ENCODE measurements at regions not wholly inside any gene's neighbourhood (a gene's known extent, or its start where the extent isn't known, plus 50 kb on each side); places are given as distances from the start of the nearest gene placed in this dataset.

DNA sequence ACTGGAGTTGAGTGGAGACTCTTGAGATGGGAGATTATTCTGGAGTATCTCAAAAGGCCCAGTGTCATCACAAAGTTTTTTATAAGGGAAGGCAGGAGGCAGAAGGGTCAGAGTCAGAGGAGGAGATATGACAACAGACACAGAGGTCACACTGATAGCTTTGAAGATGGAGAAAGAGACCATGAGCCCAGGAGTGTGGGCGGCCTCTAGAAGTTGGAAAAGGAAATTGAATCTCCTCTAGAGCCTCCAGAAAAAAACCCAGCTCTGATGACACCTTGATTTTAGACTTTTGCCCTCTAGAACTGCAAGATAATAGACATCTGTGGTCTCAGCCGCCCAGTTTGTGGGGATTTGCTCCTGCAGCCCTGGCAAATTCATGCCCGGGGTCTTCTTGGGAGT is 64.8 kb upstream of the SPTLC1 start:
- no peaks in the 10 kb centered on the region for H3K36me3 Mint-ChIP-seq (ENCODE audit: low read depth)
- no peak overlapping the region for H3K4me3 Mint-ChIP-seq (ENCODE audit: unreplicated experiment)
- H3K27me3 Mint-ChIP-seq (ENCODE audit: low read depth) = no peaks in the 10 kb centered on the region
- H3K4me1 Mint-ChIP-seq (ENCODE audit: low read depth) = peaks cover 16% of the 10 kb centered on the region
- TF ChIP-seq, protein P1, sequence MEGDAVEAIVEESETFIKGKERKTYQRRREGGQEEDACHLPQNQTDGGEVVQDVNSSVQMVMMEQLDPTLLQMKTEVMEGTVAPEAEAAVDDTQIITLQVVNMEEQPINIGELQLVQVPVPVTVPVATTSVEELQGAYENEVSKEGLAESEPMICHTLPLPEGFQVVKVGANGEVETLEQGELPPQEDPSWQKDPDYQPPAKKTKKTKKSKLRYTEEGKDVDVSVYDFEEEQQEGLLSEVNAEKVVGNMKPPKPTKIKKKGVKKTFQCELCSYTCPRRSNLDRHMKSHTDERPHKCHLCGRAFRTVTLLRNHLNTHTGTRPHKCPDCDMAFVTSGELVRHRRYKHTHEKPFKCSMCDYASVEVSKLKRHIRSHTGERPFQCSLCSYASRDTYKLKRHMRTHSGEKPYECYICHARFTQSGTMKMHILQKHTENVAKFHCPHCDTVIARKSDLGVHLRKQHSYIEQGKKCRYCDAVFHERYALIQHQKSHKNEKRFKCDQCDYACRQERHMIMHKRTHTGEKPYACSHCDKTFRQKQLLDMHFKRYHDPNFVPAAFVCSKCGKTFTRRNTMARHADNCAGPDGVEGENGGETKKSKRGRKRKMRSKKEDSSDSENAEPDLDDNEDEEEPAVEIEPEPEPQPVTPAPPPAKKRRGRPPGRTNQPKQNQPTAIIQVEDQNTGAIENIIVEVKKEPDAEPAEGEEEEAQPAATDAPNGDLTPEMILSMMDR (IDR thresholded peaks at IDR 0.05) = no peak
- peak overlapping the region; percentile 79 for H3K27ac Mint-ChIP-seq (ENCODE audit: unreplicated experiment)
- peaks cover 3% of the 10 kb centered on the region for H3K9me3 Mint-ChIP-seq (ENCODE audit: low read depth)
- DNase-seq (ENCODE audit: low spot score) = no peak

DNA sequence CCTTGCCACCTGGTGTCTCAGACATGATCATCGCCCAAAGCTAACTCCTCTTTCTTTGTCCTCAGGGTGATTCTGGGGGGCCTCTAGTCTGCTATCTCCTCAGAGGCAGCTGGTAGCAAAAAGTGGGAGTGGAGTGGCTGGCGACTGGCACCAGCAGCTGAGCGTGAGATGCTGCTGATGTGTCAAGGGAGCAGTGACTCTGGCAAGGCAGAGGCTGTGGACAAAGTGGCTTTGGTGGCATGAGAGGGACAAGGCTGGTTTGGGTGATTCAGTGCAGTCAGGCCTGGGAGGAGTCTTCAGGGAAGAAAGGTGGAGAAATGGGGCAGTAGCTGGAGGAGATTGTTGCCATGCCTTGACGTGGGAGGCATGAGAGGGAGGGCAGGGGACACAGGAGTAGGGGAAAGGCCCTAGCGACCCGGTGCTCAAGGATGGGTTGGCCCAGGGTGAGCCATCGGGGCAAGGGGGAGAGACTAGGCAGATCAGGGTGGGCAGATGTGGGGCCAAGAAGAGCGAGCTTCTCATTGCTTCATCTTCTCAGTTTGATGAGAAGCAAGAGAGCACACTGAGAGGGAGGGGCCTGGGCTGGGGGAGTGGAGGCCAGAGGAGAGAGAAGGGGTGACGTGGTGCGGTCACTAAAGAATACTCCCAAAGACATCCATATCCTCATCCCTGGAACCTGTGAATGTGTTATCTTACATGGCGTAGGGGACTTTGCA is 64.2 kb upstream of the SPTLC1 start:
- Mint-ChIP-seq H3K27me3 (ENCODE audit: low read depth) (no peaks in the 10 kb centered on the region), H3K36me3 (ENCODE audit: low read depth) (no peaks in the 10 kb centered on the region), H3K4me3 (ENCODE audit: unreplicated experiment) (no peak overlapping the region), H3K27ac (ENCODE audit: unreplicated experiment) (peak overlapping the region; percentile 79), H3K9me3 (ENCODE audit: low read depth) (peaks cover 3% of the 10 kb centered on the region), H3K4me1 (ENCODE audit: low read depth) (peaks cover 16% of the 10 kb centered on the region)
- DNase-seq (ENCODE audit: low spot score) = no peak
- TF ChIP-seq, protein P1 (IDR thresholded peaks at IDR 0.05) = no peak

DNA sequence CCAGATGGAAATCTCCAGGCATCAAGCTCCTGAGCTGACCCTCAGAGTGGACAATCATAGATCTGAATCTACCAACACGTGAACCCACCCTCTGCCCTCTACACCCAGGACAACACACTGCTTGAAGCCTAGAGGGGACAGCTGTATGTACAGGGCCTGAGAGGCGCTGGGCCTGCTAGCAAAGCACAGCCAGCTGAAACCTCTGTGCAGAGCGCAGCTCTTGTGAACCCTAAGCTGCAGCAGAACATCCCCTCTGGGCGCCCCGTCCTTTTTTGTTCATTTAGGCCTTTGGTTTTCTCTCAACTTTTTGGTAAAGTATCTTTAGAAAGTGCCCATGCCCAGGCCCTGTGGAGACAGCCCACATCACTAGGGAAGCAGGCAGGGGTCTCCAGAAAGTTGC is 62.4 kb upstream of the SPTLC1 start:
- DNase-seq (ENCODE audit: low spot score) = no peak
- H3K9me3 Mint-ChIP-seq (ENCODE audit: low read depth) = peaks cover 9% of the 10 kb centered on the region
- peaks cover 2% of the 10 kb centered on the region for H3K36me3 Mint-ChIP-seq (ENCODE audit: low read depth)
- H3K4me1 Mint-ChIP-seq (ENCODE audit: low read depth) = peaks cover 16% of the 10 kb centered on the region
- no peak overlapping the region for H3K4me3 Mint-ChIP-seq (ENCODE audit: unreplicated experiment)
- no peak overlapping the region for H3K27ac Mint-ChIP-seq (ENCODE audit: unreplicated experiment)
- TF ChIP-seq, protein P1 (IDR thresholded peaks at IDR 0.05) = no peak
- no peaks in the 10 kb centered on the region for H3K27me3 Mint-ChIP-seq (ENCODE audit: low read depth)

DNA sequence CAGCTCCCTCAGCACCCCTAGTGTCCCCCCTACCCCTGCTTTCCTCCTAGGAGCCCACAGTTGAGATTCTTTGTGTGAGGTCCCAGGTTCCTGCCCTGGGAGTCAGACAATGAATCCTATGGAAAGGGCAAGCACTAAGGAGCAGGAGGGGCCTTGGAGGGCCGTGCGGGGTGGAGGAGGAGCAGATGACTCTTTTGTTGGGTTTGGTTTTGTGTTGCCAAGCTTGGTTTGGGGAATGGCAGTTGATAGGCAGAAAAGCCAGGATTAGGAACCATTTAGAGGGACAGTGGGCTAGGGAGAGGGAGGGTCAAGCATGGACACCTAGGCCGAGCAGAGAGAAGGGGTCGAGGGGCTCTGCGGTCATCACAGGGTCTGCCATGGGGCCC is 61.6 kb upstream of the SPTLC1 start:
- TF ChIP-seq, protein P1 (IDR thresholded peaks at IDR 0.05) = no peak
- H3K36me3 Mint-ChIP-seq (ENCODE audit: low read depth) = peaks cover 2% of the 10 kb centered on the region
- peaks cover 16% of the 10 kb centered on the region for H3K4me1 Mint-ChIP-seq (ENCODE audit: low read depth)
- DNase-seq (ENCODE audit: low spot score) = no peak
- H3K9me3 Mint-ChIP-seq (ENCODE audit: low read depth) = peaks cover 9% of the 10 kb centered on the region
- H3K27ac Mint-ChIP-seq (ENCODE audit: unreplicated experiment) = no peak overlapping the region
- no peak overlapping the region for H3K4me3 Mint-ChIP-seq (ENCODE audit: unreplicated experiment)
- no peaks in the 10 kb centered on the region for H3K27me3 Mint-ChIP-seq (ENCODE audit: low read depth)

DNA sequence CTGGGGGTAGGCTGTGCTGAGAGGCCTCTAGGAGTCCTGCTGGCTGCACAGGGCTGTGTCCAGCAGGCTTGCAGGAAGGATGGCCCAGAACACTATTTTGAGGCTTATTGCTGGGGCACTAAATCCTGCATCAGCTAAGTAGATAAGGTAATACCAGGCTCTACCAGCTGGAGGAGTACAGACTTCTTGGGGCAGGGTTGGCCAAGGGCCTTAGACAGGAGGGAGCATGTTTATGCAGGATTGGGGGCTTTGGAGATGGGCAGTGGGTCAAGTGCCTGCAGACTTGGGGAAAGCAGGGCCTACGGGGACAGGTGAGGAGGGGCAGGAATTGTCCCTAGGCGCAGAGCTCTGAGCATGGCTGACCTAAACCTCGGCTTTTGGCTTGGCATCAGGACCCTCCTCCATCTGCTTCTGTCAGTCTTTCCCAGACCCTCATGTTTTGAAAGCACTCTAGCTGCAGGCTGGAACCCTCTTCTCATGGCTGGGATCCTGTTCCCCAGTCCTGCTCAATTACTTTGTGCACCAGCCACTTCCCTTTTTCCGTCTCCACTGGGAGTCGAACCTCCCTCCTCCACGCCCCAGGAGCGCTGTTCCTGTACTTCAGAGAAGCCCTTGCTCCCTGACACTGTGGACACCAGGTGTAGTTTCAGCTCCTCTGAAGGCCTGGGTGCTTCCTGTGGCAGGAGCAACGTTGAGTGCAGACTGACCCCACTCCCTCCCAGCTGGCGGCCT is 61.0 kb upstream of the SPTLC1 start:
- DNase-seq (ENCODE audit: low spot score) = no peak
- Mint-ChIP-seq H3K36me3 (ENCODE audit: low read depth) (peaks cover 2% of the 10 kb centered on the region), H3K27me3 (ENCODE audit: low read depth) (no peaks in the 10 kb centered on the region), H3K27ac (ENCODE audit: unreplicated experiment) (no peak overlapping the region), H3K4me1 (ENCODE audit: low read depth) (peaks cover 14% of the 10 kb centered on the region), H3K4me3 (ENCODE audit: unreplicated experiment) (no peak overlapping the region), H3K9me3 (ENCODE audit: low read depth) (peaks cover 9% of the 10 kb centered on the region)
- TF ChIP-seq, protein P1 (IDR thresholded peaks at IDR 0.05) = peak; percentile 50
